Epithelial cell of proximal tubule (primary cell): ENCODE measurements at regions not wholly inside any gene's neighbourhood (a gene's known extent, or its start where the extent isn't known, plus 50 kb on each side); places are given as distances from the start of the nearest gene placed in this dataset.

Experiments used
- DNase-seq: peaks from one replicate; pipeline ENCODE4 v3.0.0-alpha.2; 2011; ENCODE audit warnings: low read depth
- H3K4me3 ChIP-seq: 2 replicates; pipeline ENCODE4 v1.5.1; 2011; ENCODE audit warnings: low read depth, mild to moderate bottlenecking, low read length
- CTCF ChIP-seq: conservative IDR thresholded peaks from 2 replicates; pipeline ENCODE4 v1.5.1; 2012; ENCODE audit warnings: low read depth, mild to moderate bottlenecking, low read length

- H3K4me3 ChIP-seq: no peak overlapping the region
- TF ChIP-seq CTCF: no peak
- no peak for DNase-seq
These were observed 106.2 kb downstream of the SMIM20 start for GRCh38 chr4:26020083-26020668.

GRCh38 chr4:26020881-26021280 lies 106.9 kb downstream of the SMIM20 start:
- TF ChIP-seq CTCF: no peak
- no peak for DNase-seq
- H3K4me3 ChIP-seq: no peak overlapping the region

- TF ChIP-seq CTCF: no peak
- DNase-seq: no peak
- H3K4me3 ChIP-seq: no peak overlapping the region
These were observed 107.7 kb downstream of the SMIM20 start for GRCh38 chr4:26021417-26022345.

- no peak overlapping the region for H3K4me3 ChIP-seq
- no peak for DNase-seq
- TF ChIP-seq CTCF: no peak
These were observed 108.6 kb downstream of the SMIM20 start for GRCh38 chr4:26022346-26023202.

GRCh38 chr4:26023203-26023972 lies 109.4 kb downstream of the SMIM20 start:
- H3K4me3 ChIP-seq: no peak overlapping the region
- DNase-seq: no peak
- no peak for TF ChIP-seq CTCF

GRCh38 chr4:26024079-26024478 lies 110.1 kb downstream of the SMIM20 start:
- no peak for DNase-seq
- no peak overlapping the region for H3K4me3 ChIP-seq
- no peak for TF ChIP-seq CTCF
